GM18505 (cell line): ENCODE measurements at regions not wholly inside any gene's neighbourhood (a gene's known extent, or its start where the extent isn't known, plus 50 kb on each side); places are given as distances from the start of the nearest gene placed in this dataset.
"Not testable (repeated sequence)": the region's sequence is repeated elsewhere in the genome, so short reads cannot be mapped to it uniquely, and the experiment has no call there.

Experiments
- ATAC-seq: cut with Tn5 transposase; IDR thresholded peaks from one replicate; pipeline ENCODE4 v1.9.1; 2021; ENCODE audit not compliant: unreplicated experiment
- POLR2A ChIP-seq: IDR thresholded peaks from 4 replicates; pipeline ENCODE4 v1.6.1; 2011; ENCODE audit warnings: borderline replicate concordance; ENCODE audit not compliant: insufficient read depth, insufficient read length; ENCODE audit errors: extremely low read depth

DNA sequence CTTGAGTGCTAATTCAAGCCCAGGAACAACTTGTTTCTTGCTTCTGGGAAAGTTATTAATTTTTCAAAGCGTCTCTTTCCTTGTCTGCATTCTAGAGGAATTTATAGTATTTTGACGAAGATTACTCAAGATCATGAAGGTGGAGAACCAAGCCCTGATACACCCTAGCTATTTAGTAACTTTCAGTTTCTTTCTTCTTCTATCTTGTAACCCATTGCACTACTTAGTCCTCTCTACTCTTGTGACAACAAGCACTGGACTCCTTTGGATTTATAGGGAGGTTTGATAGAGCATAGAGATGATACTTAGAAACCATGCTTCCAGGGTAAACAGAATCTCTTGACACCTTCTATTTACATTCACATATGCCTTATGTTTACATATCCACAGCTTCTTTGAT is 203.3 kb upstream of the GRM7 start:
- ATAC-seq, result no peak
- no peak for TF ChIP-seq POLR2A

DNA sequence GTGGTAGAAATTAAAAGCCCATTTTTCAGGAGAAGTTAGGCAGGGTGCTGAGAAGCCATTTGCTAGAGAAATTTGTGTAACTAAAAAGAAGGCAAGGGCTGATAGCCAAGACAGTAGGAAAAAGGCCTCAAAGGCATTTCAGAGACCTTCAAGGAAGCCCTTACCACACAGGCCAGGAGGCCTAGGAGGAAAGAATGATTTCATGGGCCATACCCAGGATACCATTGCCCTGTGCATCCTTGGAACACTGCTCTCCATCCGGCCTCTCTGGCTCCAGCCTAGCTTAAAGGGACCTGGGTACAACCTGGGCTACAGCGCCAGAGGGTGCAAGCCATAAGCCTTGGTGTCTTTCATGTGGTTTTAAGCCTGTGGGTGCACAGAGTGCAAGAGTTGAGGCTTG is 193.6 kb upstream of the GRM7 start:
- no peak for TF ChIP-seq POLR2A
- ATAC-seq, result no peak

DNA sequence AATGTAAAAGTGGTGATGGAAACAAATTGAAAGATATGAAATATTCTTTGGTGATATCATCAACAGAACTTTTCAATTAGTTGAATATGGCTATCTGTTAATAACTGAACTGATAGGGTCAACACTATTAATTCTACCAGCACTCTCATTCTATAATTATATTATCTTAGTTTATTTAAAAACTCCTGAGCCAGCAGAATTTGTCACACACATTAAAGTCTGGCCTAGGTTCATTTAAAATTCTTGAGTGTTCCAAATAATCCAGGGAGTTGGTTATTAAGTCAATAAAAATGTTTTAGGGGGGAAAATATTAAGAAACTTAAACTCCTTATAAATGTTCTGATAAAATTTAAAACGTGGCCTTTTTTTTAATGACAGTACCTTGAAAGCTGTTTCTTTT is 189.6 kb upstream of the GRM7 start:
- TF ChIP-seq POLR2A, result no peak
- ATAC-seq, result no peak

DNA sequence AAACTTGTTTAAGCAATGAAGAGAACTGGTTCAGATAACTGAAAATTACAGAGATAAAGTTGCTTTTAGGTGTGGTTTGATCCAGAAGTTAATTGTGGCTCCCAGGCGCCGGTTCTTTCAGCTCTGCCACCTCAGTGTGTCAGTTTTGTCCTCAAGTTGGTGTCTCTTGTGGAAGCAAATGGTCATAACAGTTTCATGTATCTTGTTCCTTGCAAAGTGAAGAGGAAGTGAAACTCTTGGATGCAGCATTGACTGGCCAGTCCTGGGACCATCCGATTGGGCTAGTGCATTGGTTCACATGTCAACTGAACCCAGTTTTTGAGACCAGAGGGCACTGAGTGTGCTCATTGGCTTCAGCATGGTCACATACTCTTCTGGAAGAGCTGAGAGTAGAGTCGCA is 181.4 kb upstream of the GRM7 start:
- TF ChIP-seq POLR2A, result no peak
- ATAC-seq, result no peak

DNA sequence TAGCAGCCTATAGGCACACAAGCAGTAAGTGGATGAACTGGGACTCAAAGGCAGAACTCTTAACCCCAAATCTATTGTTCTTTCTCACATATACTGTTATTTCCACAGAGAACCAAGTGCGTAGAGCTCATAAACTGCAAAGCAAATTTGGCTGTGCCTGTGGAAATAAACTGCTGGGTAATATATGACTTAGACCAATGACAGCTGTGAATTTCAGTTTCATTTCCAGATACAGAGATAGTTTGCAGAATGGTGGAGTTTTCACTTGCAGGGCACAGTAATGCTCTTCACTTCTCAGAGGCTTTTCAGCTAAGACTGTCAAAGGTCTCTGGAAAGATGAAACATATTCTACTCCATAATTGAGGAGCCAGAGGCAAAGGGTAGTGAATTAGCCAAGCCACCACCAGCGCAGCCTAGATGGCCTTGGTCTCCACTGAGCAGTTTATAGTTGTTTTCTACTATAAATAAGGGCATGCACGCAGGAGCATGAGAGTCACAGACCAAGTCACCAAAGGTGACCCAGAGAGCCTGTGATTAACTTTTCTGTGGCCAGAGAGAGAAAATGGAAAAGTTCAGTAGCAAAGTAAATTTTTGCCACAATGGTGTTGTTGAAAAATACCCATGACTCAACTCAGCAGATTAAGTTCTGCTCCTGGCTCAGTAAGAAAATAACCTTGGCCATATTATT is 180.7 kb upstream of the GRM7 start:
- no peak for TF ChIP-seq POLR2A
- peak; percentile 88 for ATAC-seq

DNA sequence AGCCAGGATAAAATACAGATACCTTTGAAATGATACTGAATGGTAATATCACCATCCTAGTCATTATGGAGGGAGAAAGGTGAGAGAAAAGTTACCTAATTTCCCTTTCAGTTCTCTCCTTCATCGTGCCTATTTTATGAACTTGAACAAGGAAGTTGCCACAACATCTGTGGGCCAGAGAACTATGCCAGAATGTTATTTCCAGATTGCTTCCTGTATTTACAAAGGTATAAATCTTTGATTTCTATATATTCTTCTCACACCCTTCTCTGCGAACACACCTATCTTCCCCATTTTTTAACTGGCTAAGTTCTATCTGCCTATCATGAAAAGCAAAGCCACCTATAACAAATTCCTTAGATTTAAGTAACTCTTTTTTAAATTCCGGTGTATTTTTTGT is 163.6 kb upstream of the GRM7 start:
- no peak for TF ChIP-seq POLR2A
- no peak for ATAC-seq

DNA sequence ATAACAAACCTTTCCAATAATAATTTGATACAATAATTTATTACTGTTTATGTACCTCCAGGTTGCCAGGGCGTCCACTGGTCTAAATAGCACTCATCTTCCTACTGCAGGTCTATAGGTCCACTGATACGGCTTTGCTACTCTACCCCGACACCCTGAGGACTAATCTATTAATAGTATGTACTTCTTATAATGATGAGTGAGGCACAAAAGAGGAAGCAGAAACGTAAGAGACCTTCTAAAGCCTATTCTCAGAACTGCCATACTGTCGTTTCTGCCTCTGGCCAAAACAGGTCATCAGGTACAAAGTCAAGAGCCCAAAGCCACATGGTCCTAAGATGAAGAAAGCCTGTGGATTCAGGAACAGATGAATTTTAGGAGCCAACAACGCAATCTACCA is 163.2 kb upstream of the GRM7 start:
- no peak for TF ChIP-seq POLR2A
- ATAC-seq, result no peak

DNA sequence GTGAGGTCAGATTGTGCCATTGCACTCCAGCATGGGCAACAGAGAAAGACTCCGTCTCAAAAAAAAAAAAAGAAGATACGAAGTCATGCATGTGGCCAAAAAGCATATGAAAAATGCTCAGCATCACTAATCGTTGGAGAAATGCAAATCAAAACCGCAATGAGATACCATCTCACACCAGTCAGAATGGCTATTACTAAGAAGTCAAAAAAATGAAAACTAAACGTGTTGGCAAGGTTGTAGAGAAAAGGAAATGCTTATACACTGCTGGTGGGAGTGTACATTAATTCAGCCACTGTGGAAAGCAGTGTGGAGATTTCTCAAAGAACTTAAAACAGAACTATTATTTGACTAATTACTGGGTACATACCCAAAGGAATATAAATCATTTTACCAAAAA is 156.1 kb upstream of the GRM7 start:
- not testable (repeated sequence) for ATAC-seq

DNA sequence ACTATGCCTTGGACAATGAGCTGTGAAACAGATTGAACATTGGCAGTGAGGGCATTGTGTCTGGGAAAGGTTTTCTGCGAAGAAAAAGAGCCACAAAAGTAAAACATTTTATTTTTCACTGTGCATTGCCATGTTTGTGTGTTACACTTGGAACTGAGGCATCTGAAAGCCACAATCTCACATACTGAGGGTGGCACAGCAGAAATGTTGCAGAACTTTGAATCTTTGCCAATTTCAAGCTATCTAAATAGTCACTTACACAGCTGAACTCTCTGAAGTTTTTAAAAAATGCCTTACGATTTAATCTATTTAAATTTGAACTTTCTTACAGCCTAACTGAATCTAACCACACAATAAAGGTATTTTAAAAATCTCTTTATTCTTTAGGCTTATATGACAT is 154.1 kb upstream of the GRM7 start:
- ATAC-seq, result no peak
- no peak for TF ChIP-seq POLR2A

DNA sequence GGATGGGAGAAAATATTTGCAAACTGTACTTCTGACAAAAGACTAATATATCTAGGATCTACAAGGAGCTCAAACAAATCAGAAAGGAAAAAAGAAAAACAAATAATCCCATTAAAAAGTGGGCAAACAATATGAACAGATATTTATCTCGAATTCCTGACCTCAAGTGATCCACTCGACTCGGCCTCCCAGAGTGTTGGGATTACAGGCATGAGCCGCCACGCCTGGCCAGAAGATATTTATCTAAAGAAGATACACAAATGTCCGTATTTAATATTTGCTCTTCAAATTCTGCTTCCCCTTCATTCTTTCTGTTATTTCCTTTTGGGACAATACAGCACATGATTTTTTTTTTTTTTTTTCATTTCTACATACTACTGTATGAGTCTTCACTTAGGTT is 151.7 kb upstream of the GRM7 start:
- no peak for TF ChIP-seq POLR2A
- no peak for ATAC-seq

DNA sequence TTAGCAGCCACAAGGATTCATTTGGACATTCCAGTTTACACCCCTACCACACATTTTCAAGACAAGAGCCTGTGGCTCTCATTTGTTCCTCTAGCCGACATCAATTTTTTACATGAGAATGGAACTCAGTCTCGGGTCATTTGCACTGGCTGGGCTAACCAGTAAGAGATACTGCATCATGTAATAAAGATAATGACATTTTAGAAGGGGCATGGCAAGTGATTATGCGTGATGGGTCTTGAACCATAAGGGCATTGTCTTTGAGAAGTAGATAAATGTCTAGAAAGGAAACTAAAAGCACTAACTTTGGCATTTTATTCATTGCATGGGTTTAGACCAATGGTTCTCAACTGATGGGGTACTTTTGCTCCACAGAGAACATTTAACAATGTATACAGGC is 146.0 kb upstream of the GRM7 start:
- TF ChIP-seq POLR2A, result no peak
- ATAC-seq, result no peak

DNA sequence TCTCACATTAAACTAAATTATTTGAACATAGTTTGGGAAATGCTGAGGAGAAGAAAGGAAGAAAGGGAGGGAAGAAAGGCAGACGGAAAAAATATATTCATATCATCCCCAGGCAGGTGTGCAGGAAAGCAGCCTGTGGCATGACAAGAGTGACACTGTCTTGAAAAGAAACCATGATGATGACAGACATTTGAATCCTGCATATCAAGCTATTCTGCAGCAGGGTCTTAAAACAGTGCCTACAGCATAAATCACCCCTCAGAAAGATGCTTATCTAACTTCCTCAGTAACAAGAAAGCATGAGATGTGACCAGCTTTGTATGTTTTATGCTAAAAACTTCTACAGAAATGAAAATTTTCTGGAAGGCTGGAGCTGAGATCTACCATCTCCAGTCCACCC is 144.5 kb upstream of the GRM7 start:
- no peak for TF ChIP-seq POLR2A
- no peak for ATAC-seq

DNA sequence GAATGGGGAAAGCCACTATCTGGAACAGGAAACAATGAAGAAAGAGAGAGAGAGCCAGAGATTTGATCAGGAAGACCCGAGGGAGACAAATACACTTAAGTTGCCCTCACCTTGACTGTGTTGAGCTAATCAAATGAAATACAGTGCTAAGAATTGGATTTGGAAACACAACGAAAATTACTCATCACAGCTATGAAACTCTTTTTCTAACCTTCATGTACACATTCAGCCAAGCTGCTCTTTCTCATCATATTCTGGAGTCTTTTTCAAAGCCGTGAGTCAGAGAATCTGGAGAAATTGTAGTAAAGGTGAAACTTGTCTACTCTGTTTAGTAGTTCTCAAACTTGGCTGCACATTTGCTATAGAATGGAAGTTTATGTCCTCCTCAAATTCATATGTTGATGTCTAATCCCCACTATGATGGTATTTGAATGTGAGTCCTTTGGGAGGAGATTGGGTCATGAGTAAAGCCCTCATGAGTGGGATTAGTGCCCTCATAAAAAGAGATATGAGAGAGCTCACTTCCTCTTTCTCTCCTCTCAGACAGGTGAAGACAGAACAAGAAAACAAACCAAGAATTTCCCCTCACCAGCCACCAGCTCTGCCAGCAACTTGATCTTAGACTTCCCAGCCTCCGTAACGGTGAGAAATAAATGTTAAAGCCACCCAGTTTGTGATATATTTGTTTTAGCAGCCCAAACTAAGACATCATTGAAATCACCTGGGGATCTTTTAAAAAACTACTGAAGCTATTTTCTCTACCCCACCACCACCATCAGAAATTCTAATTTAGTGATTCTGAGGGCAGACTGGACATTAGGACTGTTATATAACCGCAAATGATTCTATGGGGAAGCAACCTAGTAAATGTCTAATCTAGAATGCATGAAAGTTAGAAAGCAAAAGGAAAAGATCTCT is 143.6 kb upstream of the GRM7 start:
- peak; percentile 95 for ATAC-seq
- TF ChIP-seq POLR2A, result no peak

DNA sequence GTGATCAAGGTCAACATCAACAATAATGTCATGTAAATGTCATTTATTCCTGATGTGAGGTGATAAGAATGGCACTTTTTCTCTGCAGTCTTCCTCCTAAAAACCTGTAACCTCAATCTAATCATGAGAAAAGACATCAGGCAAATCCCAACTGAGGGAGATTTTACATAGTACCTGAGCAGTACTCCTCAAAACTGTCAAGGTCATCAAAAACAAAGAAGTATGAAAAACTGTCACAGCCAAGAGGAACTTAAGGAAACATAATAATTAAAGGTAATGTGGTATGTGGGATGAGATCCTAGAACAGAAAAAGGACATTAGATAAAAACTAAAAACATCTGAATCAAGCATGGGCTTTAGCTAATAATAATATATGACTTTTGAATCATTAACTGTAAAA is 140.9 kb upstream of the GRM7 start:
- no peak for TF ChIP-seq POLR2A
- ATAC-seq, result no peak

DNA sequence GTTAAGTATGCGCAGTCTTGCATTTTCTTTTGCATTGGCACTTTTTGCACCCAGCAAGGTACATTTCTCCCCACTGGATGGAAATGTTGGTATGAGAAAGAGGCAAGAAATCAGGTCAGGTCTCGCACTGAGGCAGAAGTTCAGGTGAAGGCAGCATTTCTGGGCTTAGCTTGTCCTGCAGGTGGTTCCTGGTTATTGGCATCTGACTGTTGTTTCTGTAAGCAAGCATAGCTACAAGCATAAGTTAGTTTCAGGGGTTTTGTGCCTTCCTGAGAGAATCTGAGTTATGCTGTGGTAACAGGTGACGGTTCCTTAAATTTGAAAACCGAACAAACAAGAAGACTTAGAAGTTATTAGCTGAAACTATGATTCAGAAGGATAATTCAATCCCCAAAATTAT is 139.4 kb upstream of the GRM7 start:
- TF ChIP-seq POLR2A, result no peak
- no peak for ATAC-seq

DNA sequence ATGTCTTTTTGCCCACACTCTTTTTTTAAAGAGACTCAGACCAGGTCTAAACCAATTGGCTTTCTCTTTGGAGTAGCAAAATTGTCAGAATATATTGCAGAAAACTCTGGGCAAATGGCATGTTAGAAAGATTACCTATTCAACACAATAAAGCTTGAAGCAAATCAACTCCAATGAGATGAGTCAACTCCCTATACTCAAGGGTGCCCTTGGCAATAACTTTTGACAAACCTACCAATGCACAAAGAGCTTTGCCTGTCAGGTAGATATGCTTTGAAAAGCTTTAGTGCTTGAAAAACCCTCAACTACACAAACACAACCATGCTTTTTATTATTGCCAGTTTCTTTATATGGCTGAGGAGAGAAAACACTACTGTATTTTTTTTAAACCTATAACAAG is 137.7 kb upstream of the GRM7 start:
- TF ChIP-seq POLR2A, result no peak
- ATAC-seq, result no peak
